Peyer's patch (tissue), 4 donors: ENCODE measurements at regions not wholly inside any gene's neighbourhood (a gene's known extent, or its start where the extent isn't known, plus 50 kb on each side); places are given as distances from the start of the nearest gene placed in this dataset.

Source experiments
- DNase-seq, 3 donors: peaks; one replicate each; pipeline ENCODE4 v3.0.0-alpha.2; 2017 to 2019
- H3K27ac ChIP-seq, 4 donors: fragments of 200-600 bp; sonication (generic); one replicate each; pipeline ENCODE4 v1.5.1; 2016 to 2019
- H3K27me3 ChIP-seq, 2 donors: fragments of 200-600 bp; sonication (generic); one replicate each; pipeline ENCODE4 v1.5.1; 2019
- H3K36me3 ChIP-seq, 3 donors: fragments of 200-600 bp; sonication (generic); one replicate each; pipeline ENCODE4 v1.5.1; 2016 to 2019
- H3K4me1 ChIP-seq, 4 donors: fragments of 200-600 bp; sonication (generic); one replicate each; pipeline ENCODE4 v1.5.1; 2016 to 2019
- H3K4me3 ChIP-seq, 4 donors: fragments of 200-600 bp; sonication (generic); 1 replicate in 3 of 4; 2 replicates in 1 of 4; pipeline ENCODE4 v1.5.1; 2016 to 2019; ENCODE audit warnings: mild to moderate bottlenecking in 1 of 4
- H3K9me3 ChIP-seq, 4 donors: fragments of 200-600 bp; sonication (generic); one replicate each; pipeline ENCODE4 v1.5.1; 2016 to 2019; ENCODE audit warnings: mild to moderate bottlenecking in 1 of 4
- POLR2A ChIP-seq, 2 donors: fragments of 450-650 bp; IDR thresholded peaks; one replicate each; pipeline ENCODE4 v1.5.1; 2017; ENCODE audit warnings: antibody characterized with exemption in 2 of 2, mild to moderate bottlenecking in 2 of 2, moderate library complexity in 2 of 2
- TF ChIP-seq, protein P1 (sequence below), 6 experiments: fragments of 450-650 bp in 4 of 6; fragments of 200-600 bp in 2 of 6; sonication (generic) in 1 of 6; IDR thresholded peaks; one replicate each; pipeline ENCODE4 v1.5.1; 2017 to 2019; ENCODE audit warnings: antibody characterized with exemption in 6 of 6, mild to moderate bottlenecking in 3 of 6, moderate library complexity in 1 of 6

DNA sequence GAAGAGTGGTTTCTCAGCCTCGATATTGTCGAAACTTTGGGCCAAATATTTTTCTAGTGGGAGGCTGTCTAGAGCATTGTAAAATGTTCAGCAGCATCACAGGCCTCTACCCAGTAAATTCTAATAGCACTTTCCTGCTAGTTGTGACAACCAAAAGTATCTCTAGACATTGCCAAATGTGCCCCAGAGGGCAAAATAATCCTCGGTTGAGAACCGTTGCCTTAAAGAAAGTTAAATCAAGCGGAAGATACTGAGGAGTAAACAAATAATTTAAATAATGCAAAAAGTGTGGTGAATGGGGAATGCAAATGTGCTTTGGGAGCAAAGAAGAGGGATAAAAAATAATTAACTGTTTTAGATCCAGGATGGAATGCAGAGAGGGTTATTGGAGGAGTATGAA lies 106.4 kb upstream of the ASCC3 start:
- no peak overlapping the region for H3K4me3 ChIP-seq
- no peak for DNase-seq
- H3K9me3 ChIP-seq, result no peaks in the 10 kb centered on the region
- H3K36me3 ChIP-seq, result no peaks in the 10 kb centered on the region
- H3K27me3 ChIP-seq, result no peaks in the 10 kb centered on the region
- no peak overlapping the region for H3K27ac ChIP-seq
- TF ChIP-seq POLR2A (IDR thresholded peaks at IDR 0.05), result no peak
- TF ChIP-seq, protein P1, sequence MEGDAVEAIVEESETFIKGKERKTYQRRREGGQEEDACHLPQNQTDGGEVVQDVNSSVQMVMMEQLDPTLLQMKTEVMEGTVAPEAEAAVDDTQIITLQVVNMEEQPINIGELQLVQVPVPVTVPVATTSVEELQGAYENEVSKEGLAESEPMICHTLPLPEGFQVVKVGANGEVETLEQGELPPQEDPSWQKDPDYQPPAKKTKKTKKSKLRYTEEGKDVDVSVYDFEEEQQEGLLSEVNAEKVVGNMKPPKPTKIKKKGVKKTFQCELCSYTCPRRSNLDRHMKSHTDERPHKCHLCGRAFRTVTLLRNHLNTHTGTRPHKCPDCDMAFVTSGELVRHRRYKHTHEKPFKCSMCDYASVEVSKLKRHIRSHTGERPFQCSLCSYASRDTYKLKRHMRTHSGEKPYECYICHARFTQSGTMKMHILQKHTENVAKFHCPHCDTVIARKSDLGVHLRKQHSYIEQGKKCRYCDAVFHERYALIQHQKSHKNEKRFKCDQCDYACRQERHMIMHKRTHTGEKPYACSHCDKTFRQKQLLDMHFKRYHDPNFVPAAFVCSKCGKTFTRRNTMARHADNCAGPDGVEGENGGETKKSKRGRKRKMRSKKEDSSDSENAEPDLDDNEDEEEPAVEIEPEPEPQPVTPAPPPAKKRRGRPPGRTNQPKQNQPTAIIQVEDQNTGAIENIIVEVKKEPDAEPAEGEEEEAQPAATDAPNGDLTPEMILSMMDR (IDR thresholded peaks at IDR 0.05), result no peak
- no peaks in the 10 kb centered on the region for H3K4me1 ChIP-seq

DNA sequence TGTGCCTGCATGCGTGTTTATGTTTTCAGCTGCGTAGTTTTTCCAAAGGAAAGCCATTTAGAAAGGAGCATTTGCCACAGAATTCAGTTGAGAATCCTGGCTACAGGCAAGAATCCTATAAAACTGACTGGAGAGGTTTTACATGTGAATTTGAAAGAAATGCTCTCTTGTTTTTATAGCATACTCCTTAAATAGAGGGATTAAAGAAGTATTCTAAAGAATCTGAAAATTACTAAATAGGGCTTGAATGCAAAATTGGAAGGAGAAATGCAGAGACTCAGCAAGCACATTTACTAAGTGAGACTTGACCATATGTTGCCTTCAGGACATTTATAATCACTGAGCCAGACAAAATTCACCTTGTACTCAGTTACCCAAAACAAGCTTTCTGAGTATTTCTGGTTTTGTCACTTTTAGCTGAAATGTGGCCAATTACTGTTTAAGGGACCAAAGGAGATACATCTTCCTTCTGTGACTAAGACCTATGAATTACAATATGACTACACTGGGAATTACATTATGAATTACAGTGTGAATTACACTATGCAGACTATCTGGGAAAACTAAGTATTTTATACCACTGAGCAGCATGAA lies 107.4 kb upstream of the ASCC3 start:
- no peaks in the 10 kb centered on the region for H3K36me3 ChIP-seq
- H3K27ac ChIP-seq, result no peak overlapping the region
- TF ChIP-seq POLR2A (IDR thresholded peaks at IDR 0.05), result no peak
- H3K9me3 ChIP-seq, result no peaks in the 10 kb centered on the region
- H3K4me1 ChIP-seq, result no peaks in the 10 kb centered on the region
- H3K27me3 ChIP-seq, result no peaks in the 10 kb centered on the region
- no peak for DNase-seq
- H3K4me3 ChIP-seq, result no peak overlapping the region

DNA sequence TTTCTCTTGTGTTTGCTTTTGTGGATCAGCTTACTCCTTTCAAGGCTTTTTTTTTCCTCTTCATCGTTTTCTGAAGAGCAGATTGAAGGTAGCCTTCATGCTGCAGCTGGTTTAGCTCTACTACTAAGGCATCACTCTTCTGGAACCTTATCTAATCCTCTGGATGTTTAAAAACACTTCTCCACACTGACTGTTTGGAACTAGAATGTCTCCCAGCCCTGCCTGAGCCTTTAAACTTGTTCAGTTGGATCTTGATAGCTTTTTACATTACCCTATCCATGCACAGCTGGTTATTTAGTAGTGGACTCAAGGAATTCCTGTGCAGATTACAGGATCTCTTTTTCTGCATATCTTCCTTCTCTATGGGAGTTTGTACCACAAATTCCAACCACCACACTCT lies 108.9 kb upstream of the ASCC3 start:
- Histone ChIP-seq H3K36me3 (no peaks in the 10 kb centered on the region), H3K4me3 (no peak overlapping the region), H3K4me1 (no peaks in the 10 kb centered on the region), H3K27ac (no peak overlapping the region), H3K27me3 (no peaks in the 10 kb centered on the region), H3K9me3 (no peaks in the 10 kb centered on the region)
- TF ChIP-seq, protein P1 (IDR thresholded peaks at IDR 0.05), result no peak
- no peak for TF ChIP-seq POLR2A (IDR thresholded peaks at IDR 0.05)
- DNase-seq, result no peak

DNA sequence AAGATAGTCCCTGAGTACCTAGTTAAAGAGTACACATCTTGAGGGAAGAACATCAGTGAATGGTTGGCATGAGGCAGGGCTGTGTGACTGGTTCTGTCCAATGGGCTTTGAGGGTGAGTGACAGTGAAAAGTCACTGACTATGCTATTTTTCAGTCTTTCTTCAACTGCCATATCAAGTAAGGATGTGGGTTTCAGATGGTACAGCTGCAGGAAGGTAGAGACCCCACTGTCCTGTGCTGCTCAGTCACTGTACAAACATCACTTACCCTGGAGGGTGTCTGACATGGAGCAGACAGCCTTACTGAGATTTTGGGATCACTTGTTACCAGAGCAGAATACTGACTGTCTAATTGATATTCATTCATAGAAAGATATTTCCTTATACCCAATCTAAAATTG lies 115.3 kb upstream of the ASCC3 start:
- TF ChIP-seq, protein P1 (IDR thresholded peaks at IDR 0.05), result no peak
- no peak for TF ChIP-seq POLR2A (IDR thresholded peaks at IDR 0.05)
- Histone ChIP-seq H3K27me3 (no peaks in the 10 kb centered on the region), H3K9me3 (no peaks in the 10 kb centered on the region), H3K27ac (no peak overlapping the region), H3K4me3 (no peak overlapping the region), H3K36me3 (no peaks in the 10 kb centered on the region), H3K4me1 (no peaks in the 10 kb centered on the region)
- DNase-seq, result no peak

DNA sequence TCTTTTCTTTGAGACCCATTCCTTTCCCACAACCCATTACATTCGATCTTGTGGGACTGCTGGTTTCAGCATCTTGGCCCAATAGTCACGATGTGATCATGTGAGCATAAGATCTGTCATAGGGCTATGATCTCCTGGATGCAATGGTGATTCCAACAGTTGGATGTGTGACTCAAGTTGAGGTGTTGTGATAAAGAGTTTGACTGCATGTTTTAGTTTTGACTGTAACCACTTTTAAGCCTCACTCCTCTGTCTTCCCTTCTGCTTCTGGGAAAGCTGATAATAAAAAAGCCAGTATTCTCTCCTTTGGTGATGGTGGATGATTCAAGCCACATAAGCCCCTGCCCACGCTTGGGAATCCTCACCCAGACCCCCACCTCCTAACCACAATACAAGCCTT lies 117.0 kb upstream of the ASCC3 start:
- Histone ChIP-seq H3K9me3 (peaks cover 0 to 3% (median 0%) of the 10 kb centered on the region in 4 donors), H3K27me3 (no peaks in the 10 kb centered on the region), H3K27ac (no peak overlapping the region), H3K36me3 (no peaks in the 10 kb centered on the region), H3K4me3 (no peak overlapping the region), H3K4me1 (no peaks in the 10 kb centered on the region)
- TF ChIP-seq, protein P1 (IDR thresholded peaks at IDR 0.05), result no peak
- no peak for TF ChIP-seq POLR2A (IDR thresholded peaks at IDR 0.05)
- no peak for DNase-seq

DNA sequence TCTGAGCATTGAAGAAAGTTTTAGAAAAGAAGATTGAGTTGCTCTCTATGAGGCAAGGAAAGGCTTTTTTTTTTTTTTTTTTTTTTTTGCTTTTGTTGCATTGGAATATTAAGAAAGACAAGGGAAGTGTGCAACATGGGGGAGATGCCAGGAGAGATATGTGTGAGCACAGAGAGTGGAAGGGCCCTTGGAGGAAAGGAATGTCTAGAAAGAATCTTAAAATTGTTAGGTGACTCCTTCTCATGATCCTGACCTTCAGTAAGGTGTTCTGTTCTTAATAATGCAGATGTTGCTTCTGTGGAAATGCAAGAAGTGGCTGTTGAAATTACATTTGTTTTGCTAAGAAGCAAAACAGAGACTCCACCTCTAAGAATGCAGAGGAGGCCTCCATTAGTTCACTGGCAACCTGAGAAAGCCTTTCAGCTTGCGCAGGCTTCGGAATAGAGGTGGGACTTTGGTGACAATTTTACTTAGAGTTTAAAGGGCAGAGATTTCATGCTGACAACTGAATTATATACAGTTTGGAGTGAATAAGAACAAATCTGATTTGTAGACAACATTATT lies 118.0 kb upstream of the ASCC3 start:
- Histone ChIP-seq H3K36me3 (no peaks in the 10 kb centered on the region), H3K9me3 (peaks cover 0 to 5% (median 0%) of the 10 kb centered on the region in 4 donors), H3K27me3 (no peaks in the 10 kb centered on the region), H3K27ac (no peak overlapping the region), H3K4me1 (no peaks in the 10 kb centered on the region), H3K4me3 (no peak overlapping the region)
- DNase-seq, result no peak
- TF ChIP-seq POLR2A (IDR thresholded peaks at IDR 0.05), result no peak
- TF ChIP-seq, protein P1 (IDR thresholded peaks at IDR 0.05), result no peak
